Hematopoietic multipotent progenitor cell treated with erythropoietin and hydrocortisone succinate and interleukin-3 and kit ligand, for 15 days (in vitro differentiated cells): ENCODE measurements at regions not wholly inside any gene's neighbourhood (a gene's known extent, or its start where the extent isn't known, plus 50 kb on each side); places are given as distances from the start of the nearest gene placed in this dataset.
A peak's percentile ranks its signal among the peaks of the same experiment; 100 is the strongest.
"Not testable (repeated sequence)": the region's sequence is repeated elsewhere in the genome, so short reads cannot be mapped to it uniquely, and the experiment has no call there.

Source experiments
- DNase-seq: peaks from one replicate; pipeline ENCODE4 v3.0.0-alpha.2; 2015; ENCODE audit warnings: low spot score

DNA sequence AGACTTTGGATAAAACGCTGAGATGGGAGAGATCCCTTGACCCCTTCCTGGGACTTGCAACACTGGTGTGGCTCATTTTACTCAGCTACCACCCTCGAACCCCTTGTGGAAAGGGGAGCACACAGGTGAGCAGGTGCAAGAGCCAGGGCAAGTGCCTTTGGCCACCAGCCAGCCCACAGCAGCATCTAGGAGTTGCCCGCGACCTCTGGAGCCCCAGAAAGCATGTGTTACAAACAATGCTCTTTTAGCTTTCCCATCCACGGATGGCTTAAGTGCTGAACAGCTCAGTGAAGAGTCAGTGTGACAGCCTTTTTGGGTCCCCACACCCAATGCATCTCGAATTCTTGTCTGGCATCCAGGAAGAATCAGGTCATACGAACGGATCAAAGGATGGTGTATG, 197.8 kb downstream of the MEMO1 start:
- DNase-seq = peak; percentile 9

DNA sequence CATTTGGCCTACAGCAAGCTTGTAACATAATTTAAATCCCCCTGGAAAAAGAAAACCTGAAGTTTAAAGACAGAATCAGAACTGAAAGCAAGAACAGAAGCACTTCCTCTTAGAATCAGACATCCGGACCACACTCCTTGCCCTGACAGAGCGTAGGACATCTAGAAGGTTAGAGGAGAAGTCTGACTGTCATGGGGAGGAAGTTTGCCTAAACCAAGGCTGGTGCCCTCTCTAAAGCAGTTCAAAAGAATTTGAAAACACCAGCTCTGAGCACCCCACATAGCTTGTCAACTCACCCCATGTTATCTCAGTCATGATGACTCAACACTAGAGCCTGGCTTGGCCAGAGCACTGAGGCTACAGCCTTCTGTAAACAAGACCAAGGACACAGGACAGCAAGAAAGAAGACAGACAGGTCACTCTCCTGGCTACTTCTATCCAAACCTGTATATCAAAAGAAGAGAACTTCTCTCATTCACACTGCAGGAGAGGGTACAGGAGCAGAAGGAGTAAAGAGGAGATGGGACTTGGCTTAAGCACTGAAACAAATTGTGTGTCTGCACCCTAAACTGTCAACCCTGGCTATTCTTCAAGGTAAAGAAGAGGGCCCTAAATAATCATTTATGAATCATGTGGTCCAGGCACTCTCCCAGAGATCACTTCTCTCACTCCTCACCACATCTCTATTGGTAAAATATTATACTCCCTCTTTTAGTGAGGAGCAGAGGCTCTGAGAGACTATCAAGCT, 198.6 kb downstream of the MEMO1 start:
- peak; percentile 80 for DNase-seq

- no peak for DNase-seq
Measured at GRCh38 chr2:31811482-31811881, 199.3 kb downstream of the MEMO1 start.

GRCh38 chr2:31810200-31810917, 200.4 kb downstream of the MEMO1 start:
- no peak for DNase-seq

- no peak for DNase-seq
Measured at GRCh38 chr2:31805688-31806087, 205.1 kb downstream of the MEMO1 start.

GRCh38 chr2:31803481-31804153, 207.2 kb downstream of the MEMO1 start:
- not testable (repeated sequence) for DNase-seq

- DNase-seq = no peak
Measured at GRCh38 chr2:31802711-31803110, 208.1 kb downstream of the MEMO1 start.

DNA sequence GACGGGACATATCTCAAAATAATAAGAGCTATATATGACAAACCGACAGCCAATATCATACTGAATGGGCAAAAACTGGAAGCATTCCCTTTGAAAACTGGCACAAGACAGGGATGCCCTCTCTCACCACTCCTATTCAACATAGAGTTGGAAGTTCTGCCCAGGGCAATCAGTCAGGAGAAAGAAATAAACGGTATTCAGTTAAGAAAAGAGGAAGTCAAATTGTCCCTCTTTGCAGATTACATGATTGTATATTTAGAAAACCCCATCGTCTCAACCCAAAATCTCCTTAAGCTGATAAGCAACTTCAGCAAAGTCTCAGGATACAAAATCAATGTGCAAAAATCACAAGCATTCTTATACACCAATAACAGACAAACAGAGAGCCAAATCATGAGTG, 211.5 kb downstream of the MEMO1 start:
- DNase-seq = not testable (repeated sequence)

GRCh38 chr2:31788273-31788672, 207.5 kb upstream of the SRD5A2 start:
- DNase-seq = no peak

GRCh38 chr2:31785876-31786275, 205.1 kb upstream of the SRD5A2 start:
- no peak for DNase-seq

DNA sequence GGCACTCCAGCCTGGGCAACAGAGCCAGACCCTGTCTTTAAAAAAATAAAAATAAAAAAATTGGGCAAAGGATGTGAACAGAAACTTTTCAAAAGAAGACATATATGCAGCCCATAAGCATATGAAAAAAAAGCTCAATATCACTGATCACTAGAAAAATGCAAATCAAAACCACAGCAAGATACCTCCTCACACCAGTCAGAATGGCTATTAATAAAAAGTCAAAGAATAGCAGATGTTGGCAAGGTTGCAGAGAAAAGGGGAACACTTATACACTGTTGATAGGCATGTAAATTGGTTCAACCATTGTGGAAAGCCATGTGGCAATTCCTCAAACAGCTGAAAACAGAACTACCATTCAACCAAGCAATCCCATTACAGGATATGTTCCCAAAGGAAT, 204.1 kb upstream of the SRD5A2 start:
- no peak for DNase-seq

DNA sequence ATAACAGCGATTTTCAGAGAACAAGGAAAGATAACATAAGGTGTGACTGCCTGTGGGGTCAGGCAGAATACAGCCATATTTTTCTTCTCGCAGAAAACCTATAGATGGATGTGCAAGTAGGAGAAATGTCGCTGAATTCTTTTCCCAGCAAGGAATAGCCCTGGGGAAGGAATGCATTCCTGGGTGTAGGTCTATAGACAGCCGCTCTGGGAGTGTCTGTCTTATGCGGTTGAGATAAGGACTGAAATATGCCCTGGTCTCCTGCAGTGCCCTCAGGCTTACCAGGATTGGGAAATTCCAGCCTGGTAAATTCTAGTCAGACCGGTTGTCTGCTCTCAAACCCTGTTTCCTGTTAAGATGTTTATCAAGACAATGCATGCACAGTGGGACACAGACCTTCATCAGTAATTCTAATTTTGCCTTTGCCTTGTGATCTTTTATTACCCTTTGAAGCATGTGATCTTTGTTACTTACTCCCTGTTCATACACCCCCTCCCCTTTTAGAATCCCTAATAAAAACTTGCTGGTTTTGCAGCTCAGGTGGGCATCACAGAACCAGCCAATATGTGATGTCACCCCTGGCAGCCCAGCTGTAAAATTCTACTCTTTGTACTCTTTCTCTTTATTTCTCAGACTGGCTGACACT, 202.8 kb upstream of the SRD5A2 start:
- not testable (repeated sequence) for DNase-seq

DNA sequence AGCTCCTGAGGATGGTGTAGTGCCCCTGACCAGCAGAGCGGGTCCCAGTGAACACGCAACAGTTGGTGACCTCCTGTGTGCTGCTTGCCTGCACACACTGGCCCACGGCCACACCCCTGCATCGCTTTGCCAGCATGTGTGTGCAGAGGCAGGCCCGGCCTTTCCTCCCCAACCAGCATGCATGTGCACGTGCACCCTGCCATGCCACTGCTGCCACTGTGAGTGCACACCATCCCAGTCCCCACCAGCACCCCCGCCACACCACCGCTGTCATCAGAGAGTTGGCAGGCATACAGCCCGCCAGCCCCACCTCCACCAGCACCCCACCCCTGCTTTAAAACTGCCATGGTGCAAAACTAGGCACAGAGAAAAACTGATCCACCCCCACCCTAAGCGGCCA, 197.4 kb upstream of the SRD5A2 start:
- DNase-seq = no peak

- no peak for DNase-seq
Measured at GRCh38 chr2:31770741-31771140, 190.0 kb upstream of the SRD5A2 start.

DNA sequence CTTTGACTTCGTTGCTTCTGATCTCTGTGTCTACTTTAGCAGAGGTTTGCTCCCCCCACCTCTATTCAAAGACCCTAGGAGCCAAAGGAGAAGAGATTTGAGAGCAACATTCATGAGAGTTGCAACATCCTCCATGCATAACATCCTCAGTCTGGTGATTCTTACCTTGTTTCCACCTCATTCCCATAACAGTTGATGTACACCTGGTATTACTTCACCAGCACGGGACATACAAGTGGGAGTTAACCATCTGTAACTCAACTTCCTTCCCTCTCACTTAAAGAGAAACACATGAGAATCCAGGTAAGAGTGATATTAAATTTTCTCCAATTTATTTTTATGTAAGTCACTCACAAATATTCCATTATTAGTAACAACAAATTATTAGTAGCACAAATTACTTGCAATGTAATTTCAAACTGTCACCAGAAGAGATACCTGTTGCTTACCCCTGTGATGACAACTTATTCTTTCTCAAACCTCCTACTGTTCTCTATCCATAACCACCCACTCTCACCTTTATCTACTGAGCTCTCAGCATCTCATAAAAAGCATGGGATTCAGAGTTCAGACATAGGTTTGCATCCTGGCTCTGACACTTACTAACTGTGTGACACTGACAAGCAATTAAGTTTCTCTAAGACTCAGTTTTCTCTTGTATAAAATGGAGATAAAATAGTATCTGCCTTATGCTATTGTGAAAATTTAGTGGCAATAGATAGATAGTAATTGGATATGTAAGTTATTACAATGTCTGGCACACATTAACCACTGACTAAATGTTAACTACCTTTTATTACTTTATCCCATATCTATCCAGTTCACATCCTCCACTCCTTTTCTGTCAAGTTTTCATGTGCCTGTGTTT, 184.6 kb upstream of the SRD5A2 start:
- DNase-seq = no peak

DNA sequence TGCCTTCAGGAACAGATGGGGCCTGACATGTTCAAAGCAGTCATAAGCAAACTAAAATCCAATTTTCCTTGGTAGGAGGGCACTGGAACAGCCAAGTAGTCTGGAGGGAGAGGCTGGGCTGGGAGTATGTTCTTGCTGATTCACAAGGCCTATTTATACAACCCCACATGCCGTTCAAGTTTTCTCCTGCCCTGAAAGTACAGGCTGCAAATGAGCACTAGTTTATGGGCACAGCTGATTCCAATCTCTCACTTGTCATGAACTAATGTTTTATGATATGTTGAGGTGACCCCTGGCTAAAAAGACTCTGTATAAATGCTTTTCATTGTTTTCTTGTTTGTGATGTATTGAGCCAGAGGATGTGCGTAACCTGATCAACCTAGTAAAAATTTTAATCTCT, 183.4 kb upstream of the SRD5A2 start:
- no peak for DNase-seq

- DNase-seq = no peak
Measured at GRCh38 chr2:31762085-31762484, 181.3 kb upstream of the SRD5A2 start.

DNA sequence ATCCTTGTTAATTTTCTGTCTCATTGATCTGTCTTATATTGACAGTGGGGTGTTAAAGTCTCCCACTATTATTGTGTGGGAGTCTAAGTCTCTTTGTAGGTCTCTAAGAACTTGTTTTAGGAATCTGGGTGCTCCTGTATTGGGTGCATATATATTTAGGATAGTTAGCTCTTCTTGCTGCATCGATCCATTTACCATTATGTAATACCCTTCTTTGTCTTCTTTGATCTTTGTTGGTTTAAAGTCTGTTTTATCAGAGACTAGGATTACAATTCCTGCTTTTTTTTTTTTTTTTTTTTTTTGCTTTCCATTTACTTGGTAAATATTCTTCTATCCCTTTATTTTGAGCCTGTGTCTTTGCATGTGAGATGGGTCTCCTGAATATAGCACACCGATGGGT, 176.6 kb upstream of the SRD5A2 start:
- not testable (repeated sequence) for DNase-seq

DNA sequence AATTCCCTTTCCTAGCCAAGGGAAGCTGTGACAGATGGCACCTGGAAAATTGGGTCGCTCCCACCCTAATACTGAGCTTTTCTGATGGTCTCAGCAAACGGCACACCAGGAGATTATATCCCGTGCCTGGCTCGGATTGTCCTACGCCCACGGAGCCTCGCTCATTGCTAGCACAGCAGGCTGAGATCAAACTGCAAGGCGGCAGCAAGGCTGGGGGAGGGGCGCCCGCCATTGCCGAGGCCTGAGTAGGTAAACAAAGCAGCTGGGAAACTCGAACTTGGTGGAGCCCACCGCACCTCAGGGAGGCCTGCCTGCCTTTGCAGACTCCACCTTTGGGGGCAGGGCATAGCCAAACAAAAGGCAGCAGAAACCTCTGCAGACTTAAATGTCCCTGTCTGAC, 168.0 kb upstream of the SRD5A2 start:
- not testable (repeated sequence) for DNase-seq

DNA sequence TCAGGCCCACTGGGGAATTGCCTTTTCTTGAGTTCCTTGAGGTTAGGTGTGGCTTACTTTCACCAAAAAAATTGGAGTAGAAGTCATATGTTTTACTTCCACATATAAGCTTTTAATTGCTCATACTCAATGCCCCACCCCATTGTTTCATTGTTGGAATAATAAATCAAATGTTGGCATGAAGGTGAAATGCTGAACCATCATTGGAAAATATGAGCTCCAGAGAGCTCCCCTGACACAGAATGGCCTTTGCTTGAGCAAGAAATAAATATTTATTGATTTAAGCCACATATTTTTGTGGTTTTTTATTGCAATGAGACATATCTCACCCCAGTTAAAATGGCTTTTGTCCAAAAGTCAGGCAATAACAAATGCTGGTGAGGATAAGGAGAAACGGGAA, 167.3 kb upstream of the SRD5A2 start:
- DNase-seq = no peak

DNA sequence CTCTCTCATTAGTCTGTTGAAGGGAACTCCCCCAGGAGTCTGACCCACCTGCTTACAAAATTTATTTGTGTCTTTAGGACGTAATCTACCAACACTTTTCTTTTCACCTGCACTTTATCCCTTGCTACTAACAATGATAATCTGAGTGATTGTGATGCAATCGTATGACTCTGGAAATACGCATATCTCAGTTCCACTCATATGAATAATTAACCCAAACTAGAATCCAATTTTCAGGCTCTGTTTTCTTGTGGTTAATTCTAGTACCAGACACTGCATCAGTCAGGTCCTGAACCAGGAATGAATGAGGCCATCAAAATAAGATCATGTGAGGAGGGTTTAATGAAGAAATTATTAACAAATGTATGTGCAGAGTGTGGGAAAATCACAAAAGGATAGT, 158.4 kb upstream of the SRD5A2 start:
- DNase-seq = no peak
